Loucy (cell line): ENCODE measurements at regions not wholly inside any gene's neighbourhood (a gene's known extent, or its start where the extent isn't known, plus 50 kb on each side); places are given as distances from the start of the nearest gene placed in this dataset.

Experiments used
- H2AFZ ChIP-seq: fragments of 200-600 bp; sonication (generic); 2 replicates; pipeline ENCODE4 v1.6.0; 2016; ENCODE audit warnings: antibody characterized with exemption, mild to moderate bottlenecking, low read length, moderate library complexity
- H3F3A ChIP-seq: fragments of 200-600 bp; 2 replicates; pipeline ENCODE4 v1.6.0; 2016; ENCODE audit warnings: antibody characterized with exemption, low read depth, mild to moderate bottlenecking
- H3K27me3 ChIP-seq: fragments of 200-600 bp; sonication (generic); 2 replicates; pipeline ENCODE4 v1.6.1; 2014; ENCODE audit warnings: low read length, mild to moderate bottlenecking; ENCODE audit not compliant: insufficient read depth, poor library complexity, severe bottlenecking
- H3K36me3 ChIP-seq: fragments of 200-600 bp; sonication (generic); 2 replicates; pipeline ENCODE4 v1.6.1; 2016; ENCODE audit warnings: low read length; ENCODE audit not compliant: insufficient read depth
- H3K4me1 ChIP-seq: fragments of 200-600 bp; sonication (generic); 2 replicates; pipeline ENCODE4 v1.5.1; 2014; ENCODE audit warnings: low read length, mild to moderate bottlenecking; ENCODE audit not compliant: insufficient read depth, poor library complexity, severe bottlenecking
- H3K4me2 ChIP-seq: fragments of 200-600 bp; sonication (generic); 2 replicates; pipeline ENCODE4 v1.6.0; 2014; ENCODE audit warnings: antibody characterized with exemption, low read length, low read depth, mild to moderate bottlenecking; ENCODE audit not compliant: poor library complexity, severe bottlenecking
- H3K4me3 ChIP-seq: fragments of 200-600 bp; sonication (generic); 2 replicates; pipeline ENCODE4 v1.5.1; 2014; ENCODE audit warnings: low read length, mild to moderate bottlenecking, mixed read lengths; ENCODE audit not compliant: poor library complexity, severe bottlenecking
- H3K79me2 ChIP-seq: fragments of 200-600 bp; sonication (generic); 2 replicates; pipeline ENCODE4 v1.6.1; 2014; ENCODE audit warnings: low read length; ENCODE audit not compliant: insufficient read depth
- H3K9ac ChIP-seq: fragments of 200-600 bp; sonication (generic); 2 replicates; pipeline ENCODE4 v1.6.0; 2014; ENCODE audit warnings: mild to moderate bottlenecking, low read depth, low read length, moderate library complexity; ENCODE audit not compliant: poor library complexity, severe bottlenecking
- H3K9me2 ChIP-seq: fragments of 200-600 bp; sonication (generic); replicated peaks from 2 replicates; pipeline ENCODE4 v1.6.1; 2016; ENCODE audit warnings: low read depth, low read length, mixed read lengths
- H3K9me3 ChIP-seq: fragments of 200-600 bp; sonication (generic); 2 replicates; pipeline ENCODE4 v1.6.1; 2014; ENCODE audit warnings: mild to moderate bottlenecking, antibody characterized with exemption, low read length, low read depth; ENCODE audit not compliant: insufficient read depth
- H4K20me1 ChIP-seq: fragments of 200-600 bp; sonication (generic); 2 replicates; pipeline ENCODE4 v1.6.0; 2014; ENCODE audit warnings: antibody characterized with exemption, low read length, mild to moderate bottlenecking; ENCODE audit not compliant: insufficient read depth, poor library complexity, severe bottlenecking
- EZH2phosphoT487 ChIP-seq: fragments of 200-600 bp; IDR thresholded peaks from 2 replicates; pipeline ENCODE4 v1.6.1; 2018; ENCODE audit warnings: antibody characterized with exemption, mild to moderate bottlenecking, moderate library complexity, borderline replicate concordance
- TF ChIP-seq, protein P1 (sequence below): fragments of 200-600 bp; sonication (generic); conservative IDR thresholded peaks from 2 replicates; pipeline ENCODE4 v1.5.1; 2014; ENCODE audit warnings: mild to moderate bottlenecking, antibody characterized with exemption, low read length

DNA sequence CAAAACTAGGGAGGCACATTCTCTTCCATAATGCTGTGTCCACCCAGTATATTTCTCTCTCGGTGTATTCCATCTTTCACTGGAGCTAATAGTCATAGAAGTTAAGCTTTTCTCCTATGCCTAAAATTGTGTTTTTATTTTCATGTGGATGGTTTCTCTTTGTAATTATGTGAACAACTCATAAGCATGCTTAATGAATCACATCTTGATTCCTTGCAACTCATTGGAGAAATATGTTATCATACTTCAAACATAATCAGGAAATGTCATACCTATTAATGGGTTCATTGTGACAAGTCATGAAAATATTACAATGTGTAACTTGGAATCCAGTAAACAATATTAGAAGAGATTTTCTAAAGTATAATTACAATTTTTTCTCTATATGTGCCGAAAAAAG lies 186.3 kb downstream of the SLC7A11 start:
- H4K20me1 ChIP-seq, result no peaks in the 10 kb centered on the region
- H3F3A ChIP-seq, result no peaks in the 10 kb centered on the region
- no peak overlapping the region for H3K9ac ChIP-seq
- H3K27me3 ChIP-seq, result no peaks in the 10 kb centered on the region
- no peaks in the 10 kb centered on the region for H3K36me3 ChIP-seq
- H3K4me1 ChIP-seq, result no peaks in the 10 kb centered on the region
- H3K4me3 ChIP-seq, result no peak overlapping the region
- TF ChIP-seq, protein P1, sequence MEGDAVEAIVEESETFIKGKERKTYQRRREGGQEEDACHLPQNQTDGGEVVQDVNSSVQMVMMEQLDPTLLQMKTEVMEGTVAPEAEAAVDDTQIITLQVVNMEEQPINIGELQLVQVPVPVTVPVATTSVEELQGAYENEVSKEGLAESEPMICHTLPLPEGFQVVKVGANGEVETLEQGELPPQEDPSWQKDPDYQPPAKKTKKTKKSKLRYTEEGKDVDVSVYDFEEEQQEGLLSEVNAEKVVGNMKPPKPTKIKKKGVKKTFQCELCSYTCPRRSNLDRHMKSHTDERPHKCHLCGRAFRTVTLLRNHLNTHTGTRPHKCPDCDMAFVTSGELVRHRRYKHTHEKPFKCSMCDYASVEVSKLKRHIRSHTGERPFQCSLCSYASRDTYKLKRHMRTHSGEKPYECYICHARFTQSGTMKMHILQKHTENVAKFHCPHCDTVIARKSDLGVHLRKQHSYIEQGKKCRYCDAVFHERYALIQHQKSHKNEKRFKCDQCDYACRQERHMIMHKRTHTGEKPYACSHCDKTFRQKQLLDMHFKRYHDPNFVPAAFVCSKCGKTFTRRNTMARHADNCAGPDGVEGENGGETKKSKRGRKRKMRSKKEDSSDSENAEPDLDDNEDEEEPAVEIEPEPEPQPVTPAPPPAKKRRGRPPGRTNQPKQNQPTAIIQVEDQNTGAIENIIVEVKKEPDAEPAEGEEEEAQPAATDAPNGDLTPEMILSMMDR, result no peak
- no peak for TF ChIP-seq EZH2phosphoT487
- H2AFZ ChIP-seq, result no peak overlapping the region
- no peaks in the 10 kb centered on the region for H3K9me3 ChIP-seq
- H3K9me2 ChIP-seq, result no peaks in the 10 kb centered on the region
- H3K4me2 ChIP-seq, result no peak overlapping the region
- no peaks in the 10 kb centered on the region for H3K79me2 ChIP-seq

DNA sequence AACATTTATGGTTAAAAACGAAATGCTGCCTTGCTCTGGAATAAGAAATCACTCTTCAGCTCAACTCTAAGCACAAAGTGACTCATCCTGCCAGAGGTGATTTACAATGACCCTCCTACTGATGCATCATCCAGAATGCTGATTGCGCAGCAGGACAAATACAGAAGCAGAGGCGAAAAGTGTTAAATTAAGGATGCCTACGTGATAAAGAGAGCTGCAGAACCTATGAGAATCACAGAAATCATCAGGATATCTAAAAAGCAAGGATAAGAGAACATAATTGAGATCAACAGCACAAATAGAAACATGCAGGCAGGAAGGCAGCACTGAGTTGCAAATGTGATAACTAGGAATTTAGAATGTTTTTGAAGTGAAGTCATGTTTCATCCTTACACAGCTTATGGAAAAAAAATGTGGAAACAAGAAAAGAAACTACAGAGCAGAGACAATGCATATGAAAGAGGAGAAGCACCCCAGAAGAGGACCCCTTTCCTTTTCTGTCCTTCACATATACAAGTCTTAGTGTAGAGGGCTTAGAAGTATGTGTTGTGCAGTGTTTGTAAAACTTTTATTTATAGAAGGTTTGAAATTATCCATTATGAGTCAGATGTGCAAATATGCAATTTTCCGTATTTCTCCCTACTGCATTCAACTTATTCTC lies 188.4 kb downstream of the SLC7A11 start:
- no peaks in the 10 kb centered on the region for H3K9me2 ChIP-seq
- no peaks in the 10 kb centered on the region for H3K27me3 ChIP-seq
- H3K9ac ChIP-seq, result no peak overlapping the region
- H3K36me3 ChIP-seq, result no peaks in the 10 kb centered on the region
- no peaks in the 10 kb centered on the region for H3K4me1 ChIP-seq
- H3K4me2 ChIP-seq, result no peak overlapping the region
- no peak for TF ChIP-seq EZH2phosphoT487
- TF ChIP-seq, protein P1, result no peak
- no peak overlapping the region for H3K4me3 ChIP-seq
- H3F3A ChIP-seq, result no peaks in the 10 kb centered on the region
- no peaks in the 10 kb centered on the region for H3K9me3 ChIP-seq
- H3K79me2 ChIP-seq, result no peaks in the 10 kb centered on the region
- no peaks in the 10 kb centered on the region for H4K20me1 ChIP-seq
- H2AFZ ChIP-seq, result no peak overlapping the region

DNA sequence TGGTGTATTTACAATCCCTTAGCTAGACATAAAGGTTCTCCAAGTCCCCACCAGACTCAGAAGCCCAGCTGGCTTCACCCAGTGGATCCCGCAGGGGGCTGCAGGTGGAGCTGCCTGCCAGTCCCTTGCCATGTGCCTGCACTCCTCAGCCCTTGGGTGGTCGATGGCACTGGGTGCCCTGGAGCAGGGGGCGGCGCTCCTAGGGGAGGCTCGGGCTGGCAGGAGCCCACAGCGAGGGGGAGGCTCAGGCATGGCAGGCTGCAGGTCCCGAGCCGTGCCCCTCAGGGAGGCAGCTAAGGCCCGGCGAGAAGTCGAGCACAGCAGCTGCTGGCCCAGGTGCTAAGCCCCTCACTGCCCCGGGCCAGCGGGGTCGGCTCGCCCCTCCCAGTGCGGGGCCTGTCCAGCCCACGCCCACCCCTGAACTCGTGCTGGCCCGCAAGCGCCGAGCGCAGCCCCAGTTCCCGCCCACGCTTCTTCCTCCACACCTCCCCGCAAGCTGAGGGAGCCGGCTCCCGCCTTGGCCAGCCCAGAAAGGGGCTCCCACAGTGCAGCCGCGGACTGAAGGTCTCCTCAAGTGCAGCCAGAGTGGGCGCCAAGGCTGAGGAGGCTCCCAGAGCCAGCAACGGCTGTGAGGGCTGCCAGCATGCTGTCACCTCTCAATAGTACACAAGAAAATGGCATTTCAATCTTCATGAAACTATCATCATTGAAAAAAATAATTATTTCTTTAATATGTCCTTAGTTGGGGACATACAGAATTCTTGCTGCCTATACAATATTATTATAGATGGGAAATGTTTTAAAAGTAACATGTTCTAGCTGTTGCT lies 189.1 kb downstream of the SLC7A11 start:
- H3K4me1 ChIP-seq, result no peaks in the 10 kb centered on the region
- no peak overlapping the region for H3K4me2 ChIP-seq
- H3K36me3 ChIP-seq, result no peaks in the 10 kb centered on the region
- no peaks in the 10 kb centered on the region for H3K27me3 ChIP-seq
- no peaks in the 10 kb centered on the region for H3K79me2 ChIP-seq
- H3K9me3 ChIP-seq, result no peaks in the 10 kb centered on the region
- H4K20me1 ChIP-seq, result no peaks in the 10 kb centered on the region
- no peaks in the 10 kb centered on the region for H3F3A ChIP-seq
- no peaks in the 10 kb centered on the region for H3K9me2 ChIP-seq
- no peak overlapping the region for H3K9ac ChIP-seq
- H2AFZ ChIP-seq, result no peak overlapping the region
- no peak overlapping the region for H3K4me3 ChIP-seq
- no peak for TF ChIP-seq EZH2phosphoT487
- TF ChIP-seq, protein P1, result no peak
